ENCODE measurements at regions not wholly inside any gene's neighbourhood (a gene's known extent, or its start where the extent isn't known, plus 50 kb on each side); places are given as distances from the start of the nearest gene placed in this dataset.

DNA sequence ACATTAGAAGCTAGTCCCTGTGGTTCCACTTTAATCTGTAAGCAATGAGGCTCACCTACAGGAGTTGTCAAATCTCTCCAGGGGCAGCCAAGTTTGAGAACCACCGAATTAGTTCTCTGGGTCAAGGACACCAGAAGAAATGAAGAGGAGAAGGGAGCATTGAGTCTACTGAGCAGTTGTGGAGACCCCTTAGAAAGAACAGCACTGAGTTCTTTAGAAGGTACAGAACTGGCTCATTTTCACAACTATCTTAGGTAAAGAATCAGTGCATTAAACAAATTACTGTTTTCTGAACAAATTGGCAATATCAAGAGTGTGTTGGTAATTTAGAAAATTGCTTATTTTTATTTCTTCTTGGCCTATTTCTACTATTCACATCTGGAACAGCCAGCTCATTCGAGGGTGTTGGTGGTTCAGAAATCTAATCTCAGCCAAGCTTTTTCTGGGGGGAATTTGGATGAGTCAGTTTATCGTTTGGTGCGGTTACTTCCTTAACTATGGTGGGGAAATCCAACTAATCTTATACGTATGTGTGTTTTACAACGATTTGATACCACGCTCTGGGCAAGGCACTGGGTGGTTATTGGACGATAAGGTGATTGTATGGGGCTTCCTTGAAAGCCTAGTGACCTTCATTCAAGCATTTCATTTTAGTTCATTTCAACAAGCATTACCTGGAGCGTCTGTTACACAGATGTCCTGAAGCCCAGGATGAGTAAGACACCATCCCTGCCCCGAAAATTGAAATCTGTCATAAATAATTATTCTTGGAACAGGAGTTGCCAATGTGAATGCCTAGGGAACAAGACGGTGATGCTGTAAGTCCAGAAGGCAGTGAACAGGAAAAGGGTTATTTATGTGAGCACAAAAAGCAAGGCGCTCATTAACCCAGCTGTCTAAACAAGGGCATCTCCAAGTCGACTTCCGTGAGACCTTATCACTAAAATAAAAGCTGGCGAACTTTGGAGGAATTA, 52.0 kb upstream of the TMPRSS2 start:
- no peak for DNase-seq

- DNase-seq = no peak
Observed at GRCh38 chr21:41558842-41559241, 50.9 kb upstream of the TMPRSS2 start.

DNA sequence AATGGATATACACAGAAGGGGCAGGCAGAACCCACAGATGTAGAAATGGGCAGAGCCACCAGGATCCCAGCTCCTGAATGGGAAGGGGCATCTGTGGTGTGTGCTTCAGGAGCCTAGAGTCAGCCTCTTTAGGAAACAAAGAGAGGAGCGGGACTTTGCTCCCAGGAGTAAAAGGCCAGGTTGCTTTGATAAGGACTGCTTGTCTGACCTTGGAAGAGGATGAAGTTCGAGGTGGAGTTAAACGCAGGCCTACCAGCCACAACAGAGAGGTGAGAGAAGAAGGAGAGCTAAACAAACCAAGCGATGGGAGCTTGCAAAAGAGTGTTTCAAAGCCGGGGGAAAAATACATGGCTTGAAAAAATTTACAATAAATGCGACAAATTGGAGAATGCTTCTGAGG, 49.9 kb upstream of the TMPRSS2 start:
- DNase-seq = no peak

Data from stimulated activated CD4-positive, alpha-beta T cell treated with anti-CD3 and anti-CD28 coated beads, Interleukin-2, amount 100 ng/mL, for 48 hours (primary cell).